Erythroblast (primary cell): ENCODE measurements at regions not wholly inside any gene's neighbourhood (a gene's known extent, or its start where the extent isn't known, plus 50 kb on each side); places are given as distances from the start of the nearest gene placed in this dataset.

Experiments used
- GATA1 ChIP-seq: IDR thresholded peaks from 2 replicates; pipeline ENCODE4 v1.6.1; 2011; ENCODE audit warnings: low read depth, mild to moderate bottlenecking, control low read depth, low read length, moderate library complexity
- POLR2A ChIP-seq: IDR thresholded peaks from 2 replicates; pipeline ENCODE4 v1.6.1; 2011; ENCODE audit warnings: mild to moderate bottlenecking, low read length

GRCh38 chr16:80300456-80300855 lies 240.3 kb upstream of the DYNLRB2 start:
- no peak for TF ChIP-seq GATA1
- no peak for TF ChIP-seq POLR2A
